ENCODE measurements at regions not wholly inside any gene's neighbourhood (a gene's known extent, or its start where the extent isn't known, plus 50 kb on each side); places are given as distances from the start of the nearest gene placed in this dataset.

GRCh38 chr7:54397836-54398612 is 144.2 kb upstream of the VSTM2A start:
- no peak for TF ChIP-seq CTCF (IDR thresholded peaks at IDR 0.05; ENCODE audit: low read depth, low read length)
- no peak for TF ChIP-seq EZH2phosphoT487 (IDR thresholded peaks at IDR 0.05; ENCODE audit: low read depth)

Measured in OCI-LY3 (cell line).